ENCODE measurements at regions not wholly inside any gene's neighbourhood (a gene's known extent, or its start where the extent isn't known, plus 50 kb on each side); places are given as distances from the start of the nearest gene placed in this dataset.

DNA sequence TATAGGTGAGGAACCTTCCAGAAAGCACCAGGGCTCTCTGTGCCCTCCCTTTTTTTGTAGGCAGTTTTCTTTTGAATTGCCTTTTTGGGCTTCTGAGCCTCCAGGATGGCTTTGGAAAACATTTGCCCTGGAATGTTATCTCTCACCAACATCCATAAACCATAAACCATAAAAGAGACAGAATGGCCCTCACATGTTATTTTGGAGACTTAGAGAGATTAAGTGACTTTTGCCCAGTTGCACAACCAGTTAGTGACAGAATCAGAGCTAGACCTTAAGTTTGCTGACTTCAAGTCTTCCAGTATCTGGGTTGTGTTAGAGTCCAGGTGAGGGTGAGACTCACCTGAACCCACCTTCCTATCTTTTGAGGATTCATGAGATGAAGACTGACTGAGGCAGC is 153.0 kb upstream of the STX18 start:
- intact Hi-C loops (cut with micrococcal nuclease) = no loop called here

DNA sequence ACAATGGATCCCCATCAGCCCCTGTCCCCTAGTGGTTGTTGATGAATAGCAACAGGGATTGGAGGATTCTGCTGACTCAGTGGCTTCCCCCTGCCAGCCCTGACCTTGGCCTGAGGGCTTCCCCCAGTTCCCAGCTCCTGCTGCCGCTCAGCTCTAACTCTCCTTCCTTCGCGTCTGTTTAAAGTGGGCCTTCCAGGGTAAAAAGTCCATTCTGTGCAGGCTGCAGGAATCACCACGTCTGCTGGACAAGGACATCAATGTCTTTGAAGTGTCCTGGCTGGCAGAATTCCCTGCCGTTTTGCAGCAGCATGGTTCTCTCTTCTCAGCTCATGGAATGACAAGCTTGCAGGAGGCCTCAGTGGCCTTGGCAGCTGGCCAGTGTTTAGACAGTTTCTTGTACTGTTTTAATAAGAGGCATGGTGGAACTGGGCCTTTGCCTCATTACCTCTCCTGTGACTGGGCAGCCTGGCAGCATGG is 152.5 kb upstream of the STX18 start:
- intact Hi-C loops (cut with micrococcal nuclease) = no loop called here

DNA sequence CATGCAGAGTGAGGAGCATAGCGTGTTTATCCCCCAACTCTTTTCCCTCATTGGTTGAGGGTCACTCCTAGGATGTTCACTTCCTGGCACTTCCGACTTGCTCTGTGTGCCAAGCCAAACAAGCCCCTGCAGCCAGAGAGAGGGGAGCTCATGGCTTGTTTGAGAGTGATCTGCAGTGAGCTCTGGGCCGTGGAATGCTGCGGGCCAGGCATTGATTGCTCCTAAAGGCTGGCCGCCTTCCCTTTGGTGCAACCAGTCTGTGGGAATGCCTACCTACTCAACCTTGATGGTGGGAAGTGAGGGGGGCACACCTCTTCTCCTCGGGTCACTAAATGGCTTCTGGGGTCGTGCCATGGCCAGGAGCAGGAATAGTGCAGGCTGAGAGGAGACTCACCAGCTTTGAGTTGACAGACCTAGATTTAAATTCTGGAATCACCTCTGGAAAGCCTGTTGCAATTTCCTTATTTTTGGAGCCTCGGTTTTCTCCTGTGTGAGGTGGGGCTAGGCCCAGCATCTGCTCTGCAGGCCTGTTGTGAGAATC is 152.0 kb upstream of the STX18 start:
- intact Hi-C loops (cut with micrococcal nuclease) = no loop called here

DNA sequence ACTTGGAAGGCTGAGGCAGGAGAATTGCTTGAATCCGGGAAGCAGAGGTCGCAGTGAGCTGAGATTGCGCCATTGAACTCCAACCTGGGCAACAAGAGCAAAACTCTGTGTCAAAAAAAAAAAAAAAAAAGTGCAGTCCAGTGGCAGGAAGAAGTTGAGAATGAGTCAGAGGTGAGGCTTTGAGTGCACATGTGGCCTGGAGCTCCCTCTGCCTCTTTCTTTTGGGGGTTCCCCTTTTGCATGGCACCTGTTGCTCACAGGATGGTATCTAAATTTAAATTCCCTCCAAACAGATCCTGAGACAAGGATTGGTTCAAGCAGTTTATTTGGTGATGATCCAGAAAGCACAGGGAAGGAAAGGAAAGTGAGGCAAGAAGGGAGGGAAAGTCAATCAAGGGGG is 151.4 kb upstream of the STX18 start:
- intact Hi-C loops (cut with micrococcal nuclease) = no loop called here

DNA sequence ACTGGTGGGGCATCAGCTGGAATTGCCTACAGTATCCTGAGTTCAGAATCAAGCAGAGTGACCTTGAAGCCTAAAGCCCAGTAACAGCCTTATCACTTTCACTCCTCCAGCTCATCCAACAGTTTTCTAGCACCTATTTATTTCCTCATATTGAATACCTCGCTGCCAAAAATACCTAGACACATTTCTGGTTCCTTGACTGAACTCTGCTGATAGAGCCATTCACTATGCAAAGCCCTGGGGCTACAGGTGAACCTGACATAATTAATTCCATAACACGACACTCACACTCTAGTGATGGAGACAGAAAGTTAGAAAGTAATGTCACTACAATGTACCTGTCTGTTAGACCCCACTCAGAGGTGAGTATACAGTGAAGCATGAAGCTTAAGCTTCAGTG is 149.0 kb upstream of the STX18 start:
- intact Hi-C loops (cut with micrococcal nuclease) = no loop called here

DNA sequence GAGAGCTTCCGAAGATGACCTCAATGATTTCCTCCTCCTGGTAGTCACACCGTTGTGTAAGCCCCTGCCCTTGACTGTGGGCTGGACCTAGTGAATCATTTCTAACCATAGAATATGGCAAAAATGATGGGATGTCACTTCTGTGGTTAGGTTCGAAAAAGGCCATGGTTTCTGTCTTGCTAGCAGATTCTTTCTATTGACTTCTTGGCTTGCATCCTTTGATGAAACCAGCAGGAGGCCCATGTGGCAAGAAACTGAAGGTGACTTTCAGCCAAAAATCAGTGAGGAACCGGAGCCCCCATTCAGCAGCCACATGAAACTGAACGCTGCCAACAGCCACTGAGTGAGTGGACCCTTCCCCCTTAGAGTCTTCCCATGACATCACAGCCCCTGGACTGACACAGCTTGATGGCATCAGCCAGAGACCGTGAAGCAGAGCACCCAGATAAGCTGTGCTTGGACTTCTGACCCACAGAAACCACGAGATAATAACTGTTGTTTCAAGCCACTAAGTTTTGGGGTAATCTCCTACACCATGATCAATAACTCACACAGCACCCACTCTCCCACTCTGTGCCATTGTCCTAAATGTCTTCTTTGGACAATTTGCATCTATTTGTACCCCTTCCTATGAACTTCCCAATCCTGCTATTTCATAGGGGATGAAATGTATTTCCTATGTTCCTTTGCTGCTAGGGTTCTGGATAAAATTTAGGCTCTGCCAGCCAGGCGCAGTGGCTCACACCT is 148.0 kb upstream of the STX18 start:
- intact Hi-C loops (cut with micrococcal nuclease) = no loop called here

DNA sequence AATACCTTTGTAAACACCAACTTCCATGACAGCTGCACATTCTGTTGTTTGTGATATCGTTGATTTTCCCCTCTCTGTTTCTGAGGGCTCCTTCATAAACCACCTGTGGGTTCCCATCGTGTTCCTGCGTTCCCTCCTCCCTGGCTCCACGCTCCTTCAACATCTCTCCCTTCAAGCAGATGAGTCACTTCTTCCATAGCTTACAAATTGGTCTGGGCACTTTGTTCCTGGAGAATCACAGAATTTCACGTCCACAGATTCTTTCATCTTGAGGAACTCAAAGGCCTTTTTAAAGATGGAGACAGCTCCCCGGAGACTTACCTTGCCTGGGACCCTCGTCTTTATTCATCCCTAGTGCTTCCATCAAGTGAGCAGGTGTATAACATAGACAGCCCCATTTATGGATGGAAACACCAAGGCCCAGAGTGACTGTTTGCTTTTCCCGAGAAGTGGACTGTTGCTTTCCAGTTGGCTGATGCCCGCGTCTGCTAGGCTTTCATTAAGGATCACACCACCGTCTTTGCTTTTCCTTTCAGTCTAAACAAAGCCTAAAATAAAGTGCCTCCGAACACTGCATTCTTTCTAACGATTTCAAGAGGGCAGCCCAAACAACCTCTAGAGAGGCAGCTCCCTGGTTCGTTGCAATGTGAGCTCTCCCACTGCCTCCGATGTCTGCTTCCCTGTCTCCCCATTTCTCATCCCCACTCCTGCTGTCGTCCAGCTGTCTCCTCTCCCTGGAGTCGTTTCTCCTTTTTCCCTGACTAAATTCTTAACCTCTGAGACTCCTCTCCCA is 146.3 kb upstream of the STX18 start:
- intact Hi-C loops (cut with micrococcal nuclease) = no loop called here

DNA sequence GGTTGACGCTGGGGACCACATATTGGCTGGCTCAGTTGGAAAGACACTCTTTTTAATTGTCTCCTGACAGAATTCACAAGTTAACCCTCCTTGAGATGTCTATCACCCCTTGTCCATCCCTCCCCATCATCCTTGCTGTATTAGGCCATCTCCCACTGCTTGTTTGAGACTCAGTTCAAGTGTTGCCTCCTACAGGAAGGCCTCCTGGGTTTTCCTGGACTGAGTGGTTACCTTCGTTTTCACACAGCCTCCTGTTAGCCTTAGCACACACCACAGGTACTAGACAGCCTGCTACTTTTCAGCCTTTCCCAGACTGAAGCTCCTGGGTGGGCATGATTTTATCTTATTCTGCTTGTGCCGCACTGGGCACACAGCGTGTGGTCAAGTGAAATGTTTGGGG is 145.3 kb upstream of the STX18 start:
- intact Hi-C loops (cut with micrococcal nuclease) = no loop called here

DNA sequence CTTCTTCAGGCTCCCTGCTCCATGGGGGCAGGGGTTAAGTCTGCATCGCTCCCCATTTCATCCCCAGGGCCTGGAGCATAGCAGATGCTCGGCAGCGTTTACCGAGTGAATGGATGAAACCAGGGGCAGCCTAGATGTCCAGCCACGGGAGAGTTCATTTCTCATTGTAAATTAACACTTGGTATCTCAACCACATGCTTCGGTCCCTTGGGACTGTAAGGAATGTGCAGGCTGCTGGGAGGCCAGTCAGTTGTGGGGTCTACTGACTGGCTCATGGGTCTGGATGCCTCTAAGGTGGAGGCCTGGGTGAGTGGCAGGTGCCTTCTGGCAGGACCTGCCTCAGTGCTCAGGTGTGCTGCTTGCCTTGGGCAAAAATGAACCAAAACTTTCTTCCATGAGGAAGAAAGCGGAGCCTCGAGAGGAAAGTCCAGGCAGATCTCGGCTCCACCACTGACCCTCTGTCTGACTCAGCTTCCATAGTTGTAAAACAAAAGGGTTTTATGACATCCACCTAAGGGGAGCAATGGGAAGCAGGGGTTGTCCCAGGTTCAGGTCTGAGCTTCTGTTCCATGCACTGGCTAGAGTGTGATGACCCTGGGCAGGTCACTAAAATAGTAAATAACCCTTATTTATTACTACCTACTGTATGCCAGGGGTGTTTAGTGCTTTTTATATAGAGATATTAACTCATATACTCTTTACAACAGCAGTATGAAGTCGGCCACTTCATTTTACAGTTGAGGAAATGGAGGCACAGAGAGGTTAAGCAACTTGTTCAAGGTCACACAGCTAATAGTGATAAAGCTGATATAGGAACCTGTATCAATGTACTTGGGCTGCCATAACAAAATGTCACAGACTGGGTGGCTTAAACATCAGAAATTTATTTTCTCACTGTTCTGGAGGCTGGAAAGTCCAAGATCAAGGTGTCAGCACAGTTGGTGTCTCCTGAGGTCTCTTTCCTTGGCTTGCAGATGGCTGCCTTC is 144.3 kb upstream of the STX18 start:
- intact Hi-C loops (cut with micrococcal nuclease) = no loop called here

DNA sequence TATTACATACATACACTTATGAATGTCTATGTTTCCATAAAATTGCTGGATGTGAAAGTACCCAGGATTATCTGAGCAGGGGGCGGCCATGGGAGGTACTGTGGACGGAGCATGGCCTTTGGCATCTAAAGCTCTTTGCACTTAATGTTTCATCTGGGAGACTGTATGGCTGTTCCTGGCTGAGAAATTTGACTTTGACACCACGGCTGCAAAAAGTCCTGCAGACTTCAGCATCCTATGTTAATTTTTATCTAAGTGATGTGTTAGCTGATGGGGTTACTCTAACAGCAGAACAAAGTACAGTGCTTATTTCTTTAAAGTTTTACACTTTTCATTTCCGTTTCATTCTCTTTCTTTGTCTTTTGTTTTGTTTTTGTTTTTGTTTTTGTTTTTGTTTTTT is 139.8 kb upstream of the STX18 start:
- intact Hi-C loops (cut with micrococcal nuclease) = no loop called here

DNA sequence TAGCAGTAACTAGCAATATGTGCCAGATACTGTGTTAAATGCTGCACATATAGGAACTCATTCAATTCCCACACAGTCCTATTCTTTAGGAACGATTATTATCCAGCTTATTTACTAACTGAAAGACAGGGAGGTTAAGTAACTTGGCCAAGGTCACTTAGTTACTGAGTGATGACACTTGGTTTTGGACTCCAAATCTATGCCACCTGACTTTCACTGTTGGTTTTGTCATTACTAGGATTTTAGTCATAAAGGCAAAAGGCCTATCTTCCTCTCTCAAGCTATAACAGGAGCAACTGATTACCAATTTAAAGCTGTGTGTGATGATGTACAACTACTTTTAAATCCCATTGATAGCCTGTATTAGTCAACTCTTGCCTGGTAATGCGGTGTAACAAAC is 138.9 kb upstream of the STX18 start:
- intact Hi-C loops (cut with micrococcal nuclease) = no loop called here

DNA sequence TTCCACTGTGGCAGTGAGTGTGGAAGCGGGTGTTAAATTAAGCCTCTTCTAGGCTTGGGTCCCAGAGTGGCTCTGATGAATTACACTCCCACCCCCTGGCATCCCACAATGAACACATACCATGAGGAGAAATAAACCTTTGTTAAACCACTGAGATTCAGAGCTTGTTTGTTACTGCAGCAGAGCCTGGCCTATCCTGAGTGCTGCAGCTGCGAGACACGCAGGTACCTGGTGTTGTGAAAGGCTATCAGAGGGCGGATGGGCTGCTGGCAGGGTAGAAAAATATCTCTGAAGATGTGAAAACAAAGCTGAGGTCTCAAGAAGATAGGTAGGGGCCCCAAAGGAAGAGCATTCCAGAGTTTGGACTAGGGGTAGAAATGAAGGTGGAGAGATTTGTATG is 138.4 kb upstream of the STX18 start:
- intact Hi-C loops (cut with micrococcal nuclease) = no loop called here

DNA sequence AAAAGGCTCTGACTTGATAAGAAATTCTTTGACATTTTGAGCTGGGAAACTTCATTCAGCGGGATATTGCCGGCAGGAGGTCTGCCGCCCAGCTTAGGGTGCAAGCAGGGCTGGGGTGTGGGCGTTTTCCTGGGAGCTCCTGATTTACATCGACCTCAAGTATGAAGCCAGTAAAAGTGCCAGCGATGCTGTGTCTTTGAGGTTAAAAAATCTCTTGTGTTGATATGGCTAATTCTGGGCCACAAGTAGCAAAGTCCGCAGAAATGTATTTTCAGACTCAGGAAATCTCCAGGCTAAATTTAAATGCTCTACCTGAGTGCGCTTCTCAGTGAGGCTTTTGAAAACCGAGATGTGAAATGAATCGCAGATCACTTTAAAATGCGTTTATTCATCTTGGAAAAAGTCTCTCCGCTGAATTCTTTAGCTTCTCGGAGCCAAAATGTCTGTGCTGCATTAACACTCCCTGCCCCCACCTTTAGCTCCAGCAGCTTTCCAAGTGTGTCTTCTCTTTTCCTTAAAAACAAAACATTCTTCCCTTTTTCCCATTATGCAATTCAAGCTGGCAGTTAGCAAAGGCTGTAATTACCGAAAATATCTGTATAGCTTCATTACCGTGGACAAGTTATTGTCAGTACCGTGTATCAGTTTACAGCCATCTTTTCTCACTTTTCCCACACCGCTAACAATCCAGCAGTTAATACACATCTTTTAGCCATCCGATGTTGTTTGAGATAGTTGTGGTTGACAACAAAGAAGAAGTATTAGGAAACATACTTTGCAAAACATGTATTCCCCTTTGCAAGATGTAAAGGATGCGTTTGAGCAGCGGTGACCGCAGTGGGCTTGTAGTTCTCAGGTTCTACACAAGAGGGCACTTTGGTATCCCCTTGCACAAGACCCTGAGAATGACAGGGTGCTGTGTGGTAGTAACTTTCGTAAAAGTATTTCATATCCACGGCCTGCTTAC is 136.0 kb upstream of the STX18 start:
- intact Hi-C loops (cut with micrococcal nuclease) = loop anchor here (5.0 kb wide), 1 partner anchor 191 kb away; no protein-coding TSS in a partner anchor

DNA sequence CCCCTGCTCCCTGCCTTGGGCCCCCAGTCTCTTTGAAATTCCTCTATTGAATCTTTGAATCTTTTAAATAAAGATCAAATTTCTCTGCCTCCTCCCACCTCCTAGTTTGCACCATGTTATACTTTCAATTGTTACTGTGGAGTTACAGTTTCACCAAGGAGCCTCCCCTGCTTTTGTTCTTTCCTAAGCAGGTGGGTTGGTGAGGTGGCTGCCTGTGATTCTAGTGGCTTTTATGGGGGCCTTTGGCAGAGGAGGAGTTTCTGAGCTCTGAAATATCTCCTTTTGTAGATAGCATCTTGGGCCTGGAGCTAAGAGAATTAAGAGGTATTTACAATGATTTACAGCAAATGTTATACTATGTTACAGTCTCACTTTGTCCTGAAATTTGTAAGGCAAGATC is 133.8 kb upstream of the STX18 start:
- intact Hi-C loops (cut with micrococcal nuclease) = loop anchor here (5.0 kb wide), 1 partner anchor 188 kb away; no protein-coding TSS in a partner anchor

DNA sequence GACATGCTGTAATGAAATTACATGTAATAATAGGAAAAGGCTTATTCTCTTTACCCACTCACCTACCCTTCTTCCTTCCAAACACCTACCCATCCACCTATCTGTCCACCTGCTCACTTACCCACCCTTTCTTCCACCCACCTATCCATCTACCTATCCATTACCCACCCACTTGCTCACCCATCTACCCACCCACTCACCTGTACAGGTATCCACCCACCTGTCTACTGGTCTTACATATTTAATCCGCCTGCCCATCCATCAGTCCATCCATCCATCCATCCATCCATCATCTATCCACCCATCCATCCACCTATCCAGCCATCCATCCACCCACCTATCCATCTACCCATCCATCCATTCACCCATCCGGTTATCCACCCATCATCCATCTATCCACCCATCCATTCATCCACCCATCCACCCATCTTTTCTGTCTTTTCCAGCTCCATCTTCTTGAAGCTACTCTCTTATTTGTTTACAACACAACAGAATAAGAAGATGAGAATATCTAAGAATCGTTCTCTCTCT is 133.3 kb upstream of the STX18 start:
- intact Hi-C loops (cut with micrococcal nuclease) = loop anchor here (5.0 kb wide), 1 partner anchor 188 kb away; no protein-coding TSS in a partner anchor

DNA sequence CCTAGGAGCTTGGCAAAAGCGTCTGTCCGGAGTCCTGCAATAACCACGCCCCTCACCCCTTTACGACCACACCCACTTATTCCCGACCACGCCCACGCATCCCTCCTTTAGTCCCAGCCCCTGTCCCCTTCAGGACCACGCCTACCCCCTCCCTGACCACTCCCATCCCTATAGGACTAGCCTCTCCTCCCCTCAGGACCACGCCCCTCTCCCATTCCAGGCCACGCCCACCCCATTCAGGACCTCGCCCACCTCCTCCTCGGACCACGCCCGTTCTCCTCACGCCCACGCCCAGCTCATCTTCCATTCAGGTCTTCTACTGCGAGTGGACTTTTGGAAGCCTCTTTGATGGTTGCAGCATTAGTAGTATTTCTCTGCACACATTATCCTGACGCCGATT is 131.2 kb upstream of the STX18 start:
- intact Hi-C loops (cut with micrococcal nuclease) = no loop called here

DNA sequence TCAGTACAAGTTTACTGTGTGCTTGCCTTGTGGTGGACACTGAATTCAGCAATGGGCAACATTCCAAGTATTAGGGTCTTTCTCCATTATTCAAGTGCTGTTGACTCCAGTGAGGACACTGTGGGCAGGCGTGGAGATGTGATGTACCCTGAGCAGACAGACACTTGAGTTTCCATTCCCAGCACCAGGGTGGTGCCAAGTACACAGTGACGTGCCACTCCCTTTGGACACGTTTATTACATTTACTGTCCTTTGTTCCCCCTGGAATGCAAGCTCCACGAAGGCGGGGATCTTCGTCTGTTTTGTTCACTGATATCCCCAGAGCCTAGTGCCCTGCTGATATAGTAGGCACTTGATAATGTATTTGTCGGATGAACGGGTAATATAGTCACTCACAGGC is 130.6 kb upstream of the STX18 start:
- intact Hi-C loops (cut with micrococcal nuclease) = no loop called here

DNA sequence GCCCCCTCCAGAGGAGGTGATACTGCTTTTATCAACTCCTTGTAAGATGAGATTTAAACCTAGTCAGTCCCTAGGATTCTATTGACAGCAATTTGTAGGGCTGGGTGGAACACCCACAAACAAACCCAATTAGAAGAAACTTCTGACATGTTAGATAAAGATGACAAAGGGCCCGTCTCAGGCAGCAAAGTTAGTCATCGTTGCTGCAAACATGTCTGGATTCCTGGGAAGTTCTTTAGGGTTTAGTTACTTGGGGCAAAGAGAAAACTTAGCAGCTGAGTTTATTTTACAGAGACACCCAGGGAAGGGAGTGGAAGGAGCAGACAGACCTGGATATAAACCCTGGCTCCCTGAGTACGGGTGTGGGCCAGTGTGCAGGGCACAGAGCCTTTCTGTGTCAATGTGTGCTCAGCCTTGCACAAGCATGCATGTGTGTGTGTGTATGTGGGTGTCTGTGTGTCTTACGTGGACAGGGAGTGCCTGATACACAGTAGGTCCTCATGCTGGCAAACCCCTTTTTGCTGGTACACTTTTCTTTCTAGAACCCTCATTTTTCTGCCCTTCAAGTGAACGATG is 130.0 kb upstream of the STX18 start:
- intact Hi-C loops (cut with micrococcal nuclease) = no loop called here

DNA sequence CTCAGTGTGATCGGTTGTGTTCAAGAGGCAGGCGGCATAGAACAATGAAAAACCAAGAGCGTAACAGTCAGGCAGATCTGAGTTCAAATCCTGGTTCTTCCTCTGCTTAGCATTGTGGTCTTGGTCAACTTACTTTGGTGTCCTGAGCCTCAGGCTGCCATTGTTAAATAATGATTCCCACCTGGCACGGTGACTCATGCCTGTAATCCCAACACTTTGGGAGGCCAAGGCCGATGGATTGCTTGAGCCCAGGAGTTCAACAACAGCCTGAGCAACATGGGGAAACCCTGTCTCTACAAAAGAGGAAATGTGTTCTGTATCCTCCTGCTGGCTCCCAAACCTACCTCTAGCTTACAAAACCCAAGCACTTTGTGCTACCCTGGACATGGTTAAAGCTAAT is 129.0 kb upstream of the STX18 start:
- intact Hi-C loops (cut with micrococcal nuclease) = no loop called here
